NCI-H2029 treated with DMSO at 0.1 percent for 48 hours (cell line): ENCODE measurements at regions not wholly inside any gene's neighbourhood (a gene's known extent, or its start where the extent isn't known, plus 50 kb on each side); places are given as distances from the start of the nearest gene placed in this dataset.

Source experiments
- DNase-seq: peaks from one replicate; lab custom pipeline; 2025; lab: John Stamatoyannopoulos, UW

DNA sequence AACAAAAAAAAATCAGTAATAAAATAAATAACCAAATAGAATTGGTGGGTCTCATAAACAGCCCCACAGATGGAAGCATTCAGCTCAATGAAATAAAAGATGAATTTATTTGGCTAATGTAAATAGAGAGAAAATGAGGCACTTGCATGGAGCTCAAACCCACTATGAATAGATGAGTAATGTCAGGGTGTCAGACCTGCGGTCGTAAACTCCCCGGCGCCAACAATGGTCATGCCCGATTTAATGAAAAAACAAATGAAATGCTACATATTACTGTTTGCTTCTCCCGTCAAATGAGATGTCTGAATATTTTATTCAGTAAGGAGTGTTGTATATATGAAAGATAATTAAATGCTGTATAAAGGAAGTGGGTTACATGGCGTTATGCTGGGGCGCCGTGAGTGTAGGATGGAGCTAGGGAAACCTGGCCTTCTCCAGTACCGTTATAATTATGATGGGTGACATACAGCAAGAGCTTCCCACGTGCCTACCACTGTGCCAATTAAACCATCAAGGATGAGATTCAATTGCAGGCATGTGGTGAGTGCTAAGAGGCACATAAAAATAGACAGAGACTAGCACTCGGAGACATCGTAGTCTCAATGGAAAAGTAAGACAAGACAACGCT is 648.1 kb downstream of the BCL11B start:
- DNase-seq = no peak

- peak; percentile 47 for DNase-seq
Measured at GRCh38 chr14:98633380-98633779, 638.6 kb downstream of the BCL11B start.

DNA sequence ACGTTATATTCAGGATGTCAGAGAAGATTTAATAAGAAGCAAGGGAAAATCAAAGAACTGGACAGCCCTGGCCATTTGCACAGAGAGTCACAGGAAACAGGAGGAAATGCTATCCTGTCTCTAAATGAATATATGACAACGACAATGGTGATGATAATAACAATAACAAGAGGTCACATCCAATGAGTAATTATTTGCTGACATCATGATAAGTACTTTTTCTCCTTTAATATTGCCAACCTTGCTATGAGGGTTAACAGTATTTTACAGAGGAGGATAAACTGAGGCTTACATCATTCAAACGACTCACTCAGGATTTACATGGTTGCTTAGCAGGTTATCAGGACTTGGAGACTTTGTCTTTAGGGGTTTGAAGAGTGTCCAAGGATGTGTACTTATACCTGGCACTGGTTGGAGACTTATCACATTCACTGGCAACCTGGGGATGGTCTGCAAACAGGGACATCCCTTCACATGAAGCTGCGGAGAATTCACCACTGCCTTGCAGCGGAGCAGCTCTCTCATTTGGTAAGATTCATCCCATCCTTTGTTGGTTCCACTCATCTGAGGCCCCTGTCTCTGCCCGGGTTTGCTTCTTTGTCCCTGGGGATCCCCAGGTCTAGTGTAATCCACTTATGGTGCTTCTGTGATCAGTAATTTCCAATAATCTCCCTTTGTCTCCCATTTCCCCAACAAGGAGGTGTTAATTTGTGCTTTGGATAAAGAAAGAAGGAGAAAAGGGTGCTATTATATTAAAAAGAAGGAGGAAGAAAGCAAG is 637.8 kb downstream of the BCL11B start:
- no peak for DNase-seq

GRCh38 chr14:98638366-98638765 is 633.6 kb downstream of the BCL11B start:
- no peak for DNase-seq

DNA sequence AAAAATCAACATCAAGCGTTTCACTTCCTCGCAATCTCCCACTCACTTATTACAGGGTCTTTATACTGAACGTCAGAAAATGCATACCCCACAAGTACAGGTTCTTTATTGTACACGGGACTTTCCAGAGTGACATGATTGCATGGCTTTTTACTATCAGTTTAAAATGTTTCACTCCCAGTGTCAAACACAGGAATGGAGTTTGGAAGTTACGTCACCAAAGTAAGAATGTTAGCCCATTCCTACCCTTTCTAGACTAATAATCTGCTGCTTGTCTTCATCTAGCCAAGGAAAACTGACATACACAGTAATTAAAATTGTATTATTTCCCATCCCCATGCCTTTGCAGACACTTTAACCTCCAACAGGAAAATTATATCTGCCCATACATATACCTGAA is 624.2 kb downstream of the BCL11B start:
- no peak for DNase-seq

DNA sequence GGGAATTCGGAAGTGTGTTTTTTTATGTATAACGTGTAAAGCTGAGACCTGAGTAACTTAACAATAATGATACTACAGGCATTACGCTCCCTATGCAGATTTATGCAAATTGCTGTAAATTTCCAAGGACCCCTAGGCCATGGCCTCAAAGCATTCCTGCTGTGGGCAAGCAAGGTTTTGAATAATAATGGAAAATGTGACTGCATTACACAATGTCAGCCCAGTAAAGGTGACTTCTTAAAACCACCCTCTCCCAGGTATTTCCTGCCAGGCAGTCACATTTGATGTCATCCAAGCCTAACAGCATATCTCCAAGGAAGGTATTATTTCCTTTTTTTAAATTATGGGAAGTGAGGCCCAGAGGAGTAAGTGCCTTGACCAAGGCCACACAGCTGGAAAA is 621.0 kb downstream of the BCL11B start:
- no peak for DNase-seq

DNA sequence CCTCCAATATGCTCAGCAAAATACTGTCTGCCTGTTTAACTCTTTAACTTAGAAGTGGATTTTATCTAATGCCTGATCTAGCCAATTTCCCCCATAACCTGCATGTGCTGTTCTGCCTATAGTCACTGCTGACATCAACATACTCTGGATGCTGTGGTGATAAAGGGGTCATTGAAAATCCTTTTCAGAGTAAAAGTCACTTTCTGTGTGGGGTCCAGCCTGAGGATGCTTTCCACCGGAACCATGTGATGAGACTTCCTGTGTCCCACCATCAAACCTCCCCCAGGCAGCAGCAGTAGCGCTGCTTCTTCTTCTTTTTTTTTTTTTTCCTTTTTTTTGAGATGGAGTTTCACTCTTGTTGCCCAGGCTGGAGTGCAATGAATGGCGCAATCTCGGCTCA is 607.0 kb downstream of the BCL11B start:
- DNase-seq = no peak

- no peak for DNase-seq
Measured at GRCh38 chr14:98666545-98666944, 605.5 kb downstream of the BCL11B start.

DNA sequence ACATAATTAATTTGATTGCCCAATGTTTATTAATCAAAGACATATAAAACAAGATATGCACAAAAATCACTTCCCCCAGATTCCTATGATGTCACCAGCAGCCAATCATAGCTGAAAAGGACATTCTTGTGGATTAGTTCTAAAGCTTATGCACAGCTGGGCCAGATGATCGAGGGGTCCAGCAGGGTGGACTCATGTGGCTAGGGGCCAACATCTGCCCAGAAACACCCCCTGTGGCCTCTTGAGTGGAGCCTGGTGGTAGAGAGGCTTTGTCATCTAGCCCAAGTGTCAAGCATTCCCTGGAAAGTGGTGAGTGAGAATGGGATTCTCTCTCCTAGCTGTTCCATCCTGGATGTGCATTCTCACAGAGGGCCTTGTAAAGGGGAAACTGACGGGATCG is 590.0 kb downstream of the BCL11B start:
- no peak for DNase-seq

- no peak for DNase-seq
Measured at GRCh38 chr14:98682726-98683125, 589.3 kb downstream of the BCL11B start.

- DNase-seq = no peak
Measured at GRCh38 chr14:98684468-98684867, 587.5 kb downstream of the BCL11B start.

GRCh38 chr14:98685725-98686124 is 586.3 kb downstream of the BCL11B start:
- DNase-seq = no peak

- DNase-seq = no peak
Measured at GRCh38 chr14:98688446-98688845, 583.6 kb downstream of the BCL11B start.

DNA sequence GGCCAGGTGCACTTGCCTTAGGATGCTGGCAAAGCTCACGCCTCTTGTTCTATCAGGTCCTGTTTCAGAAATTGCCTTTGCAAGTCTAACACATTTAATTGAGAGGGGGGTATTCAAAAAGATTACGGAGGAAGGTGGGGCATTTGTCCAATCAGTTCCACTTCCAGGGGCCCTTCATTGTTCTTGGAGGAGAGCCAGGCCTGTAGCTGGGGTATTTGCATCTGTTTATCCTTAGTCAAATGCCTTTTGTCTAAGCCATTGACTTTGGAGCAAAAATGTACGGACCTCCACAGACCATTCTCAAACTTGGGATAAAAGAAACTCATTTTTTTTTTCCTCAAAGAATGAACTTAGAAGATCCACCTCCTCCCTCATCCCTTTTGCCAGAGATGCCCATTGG is 582.0 kb downstream of the BCL11B start:
- no peak for DNase-seq

DNA sequence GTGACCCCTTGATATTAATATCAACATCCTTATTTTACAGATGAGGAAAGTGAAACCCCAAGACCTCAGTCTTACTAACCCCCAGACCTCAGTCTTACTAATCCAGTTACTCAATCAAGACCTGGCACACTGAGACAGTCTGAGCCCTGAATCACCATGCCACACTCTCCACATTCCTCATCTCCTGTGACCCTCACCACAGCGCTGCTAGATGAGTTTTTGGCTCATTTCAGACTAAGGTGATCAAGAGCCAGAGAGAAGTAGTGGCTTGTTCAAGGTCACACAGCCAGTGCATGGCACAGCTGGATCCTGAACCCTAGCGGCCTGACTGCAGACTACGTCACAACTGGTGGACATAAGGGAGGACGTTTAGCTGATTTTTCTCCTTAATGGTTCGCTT is 579.2 kb downstream of the BCL11B start:
- DNase-seq = no peak

- no peak for DNase-seq
Measured at GRCh38 chr14:98694541-98694940, 577.5 kb downstream of the BCL11B start.

- no peak for DNase-seq
Measured at GRCh38 chr14:98695809-98696208, 576.2 kb downstream of the BCL11B start.

- DNase-seq = no peak
Measured at GRCh38 chr14:98698341-98698740, 573.7 kb downstream of the BCL11B start.

DNA sequence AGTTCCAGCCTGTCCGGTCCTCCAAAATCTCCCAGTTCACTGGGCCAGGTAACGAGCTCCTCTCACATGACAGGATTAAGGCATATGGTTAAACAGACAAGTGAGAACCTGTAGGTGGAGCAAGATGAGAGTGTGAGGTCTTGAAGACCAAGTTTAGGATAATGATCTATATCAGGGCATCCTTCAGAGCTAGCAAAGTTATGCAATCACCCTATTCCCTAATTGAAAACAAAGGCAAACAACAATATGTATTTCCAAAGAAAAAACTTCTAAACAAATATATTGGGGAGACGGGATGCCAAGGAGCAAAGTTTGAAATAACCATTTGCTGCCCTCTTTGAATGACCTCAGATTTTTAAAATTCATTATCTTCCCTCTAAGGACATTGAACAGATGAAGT is 571.2 kb downstream of the BCL11B start:
- DNase-seq = no peak

DNA sequence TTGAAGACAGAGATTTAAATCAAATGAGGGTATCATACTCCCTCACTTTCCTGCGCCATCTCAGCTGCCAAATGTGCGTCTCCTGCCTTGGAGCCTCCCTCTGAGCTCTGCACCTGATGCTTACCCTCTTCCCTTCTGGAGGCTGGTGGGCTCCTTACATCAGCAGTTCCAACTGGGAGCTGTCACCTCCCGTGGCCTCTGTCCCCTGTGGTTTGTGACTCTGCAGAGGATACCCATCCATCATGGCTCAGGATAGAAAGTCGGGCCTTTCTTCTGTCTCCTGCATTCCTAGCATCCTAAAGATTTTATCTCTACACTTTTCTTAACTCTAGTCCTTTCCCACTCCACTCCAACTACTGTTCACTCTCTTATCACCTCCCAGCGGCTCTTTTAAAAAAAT is 570.6 kb downstream of the BCL11B start:
- no peak for DNase-seq

- DNase-seq = no peak
Measured at GRCh38 chr14:98704441-98704840, 567.6 kb downstream of the BCL11B start.

DNA sequence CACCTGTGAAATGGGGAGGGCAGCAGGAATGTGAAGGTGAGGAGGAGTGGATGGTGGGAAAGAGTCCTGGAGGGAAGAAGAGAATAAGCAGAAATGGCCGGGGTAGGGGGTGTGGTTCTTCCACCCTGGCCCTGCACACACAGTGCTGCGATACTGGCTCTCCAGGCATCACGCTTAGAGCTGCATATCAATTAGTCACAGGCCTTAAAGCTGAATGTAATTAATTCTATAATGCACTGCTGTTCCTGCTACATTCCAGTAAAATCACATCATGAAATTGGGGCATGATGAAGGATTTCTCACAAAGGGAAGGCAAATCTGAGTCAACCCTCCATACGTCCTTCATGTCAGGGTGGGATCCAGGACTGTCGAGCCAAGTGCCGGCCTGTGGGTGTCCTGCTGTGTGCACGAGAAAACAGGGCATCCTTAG is 566.1 kb downstream of the BCL11B start:
- DNase-seq = no peak

- no peak for DNase-seq
Measured at GRCh38 chr14:98707522-98707921, 564.5 kb downstream of the BCL11B start.

DNA sequence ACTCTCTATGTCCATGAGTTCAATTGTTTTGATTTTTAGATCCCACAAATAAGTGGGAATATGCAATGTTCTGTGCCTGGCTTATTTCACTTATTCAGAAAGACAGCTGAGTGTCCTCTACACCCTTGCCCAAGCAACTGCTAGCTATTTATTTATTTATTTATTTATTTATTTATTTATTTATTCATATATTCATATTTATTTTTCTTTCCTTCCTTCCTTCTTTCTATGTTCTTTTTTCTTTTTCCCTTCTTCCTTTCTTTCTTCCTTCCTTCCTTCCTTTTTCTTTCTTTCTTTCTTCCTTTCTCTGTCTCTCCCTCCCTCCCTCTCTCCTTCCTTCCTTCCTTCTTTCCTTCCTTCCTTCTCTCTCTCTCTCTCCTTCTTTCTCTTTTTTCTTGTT is 563.4 kb downstream of the BCL11B start:
- no peak for DNase-seq
